Left lung (tissue), 4 donors: ENCODE measurements at regions not wholly inside any gene's neighbourhood (a gene's known extent, or its start where the extent isn't known, plus 50 kb on each side); places are given as distances from the start of the nearest gene placed in this dataset.
"Not testable (repeated sequence)": the region's sequence is repeated elsewhere in the genome, so short reads cannot be mapped to it uniquely, and the experiment has no call there.

ENCODE experiments used
- ATAC-seq: fragments of 200-7000 bp; cut with Tn5 transposase; one replicate; pipeline ENCODE4 v1.9.1; 2020; ENCODE audit warnings: moderate library complexity
- DNase-seq, 4 donors: peaks; one replicate each; pipeline ENCODE4 v3.0.0-alpha.2; 2013 to 2020
- H3K27ac ChIP-seq, 2 donors: fragments of 200-600 bp; sonication (generic) in 1 of 2; one replicate each; pipeline versions ENCODE4 v1.5.0 to v1.8.0; 2020 to 2021
- H3K27me3 ChIP-seq, 2 donors: fragments of 200-600 bp; sonication (generic) in 1 of 2; one replicate each; pipeline versions ENCODE4 v1.5.0 to v1.8.0; 2020 to 2021
- H3K36me3 ChIP-seq, 2 donors: fragments of 200-600 bp; sonication (generic) in 1 of 2; one replicate each; pipeline versions ENCODE4 v1.5.0 to v1.8.0; 2020 to 2021
- H3K4me1 ChIP-seq, 2 donors: fragments of 200-600 bp; one replicate each; pipeline ENCODE4 v1.8.0; 2021
- H3K4me3 ChIP-seq, 2 donors: fragments of 200-600 bp; sonication (generic) in 1 of 2; one replicate each; pipeline versions ENCODE4 v1.5.0 to v1.8.0; 2020 to 2021; ENCODE audit warnings: mild to moderate bottlenecking in 1 of 2
- H3K9me3 ChIP-seq, 2 donors: fragments of 200-600 bp; sonication (generic) in 1 of 2; one replicate each; pipeline versions ENCODE4 v1.5.0 to v1.8.0; 2020 to 2021
- CTCF ChIP-seq, 2 donors: fragments of 200-600 bp; sonication (generic) in 1 of 2; IDR thresholded peaks; one replicate each; pipeline versions ENCODE4 v1.5.0 to v1.8.0; 2021; ENCODE audit warnings: antibody characterized with exemption in 2 of 2
- intact Hi-C, 2 donors: fragments of 100-400 bp; cut with DNase I; formaldehyde crosslinking; loops; one replicate each; pipeline versions ENCODE4 v1.11.2 to v1.14.2; 2022
- donor health status: DM: no; HTN: yes; CAD: no.
- donor health status: DM: no; HTN: no; CAD: no.

- TF ChIP-seq CTCF (IDR thresholded peaks at IDR 0.05) = no peak
- no peaks in the 10 kb centered on the region for H3K27me3 ChIP-seq
- H3K27ac ChIP-seq = no peak overlapping the region
- no peak for ATAC-seq
- no peaks in the 10 kb centered on the region for H3K4me1 ChIP-seq
- intact Hi-C loops = no loop called here
- DNase-seq = no peak
- no peak overlapping the region for H3K4me3 ChIP-seq
- H3K36me3 ChIP-seq = no peaks in the 10 kb centered on the region
- peaks cover 0 to 4% of the 10 kb centered on the region in 2 donors for H3K9me3 ChIP-seq
Measured at GRCh38 chr4:75287738-75288517, 226.3 kb downstream of the RCHY1 start.

DNA sequence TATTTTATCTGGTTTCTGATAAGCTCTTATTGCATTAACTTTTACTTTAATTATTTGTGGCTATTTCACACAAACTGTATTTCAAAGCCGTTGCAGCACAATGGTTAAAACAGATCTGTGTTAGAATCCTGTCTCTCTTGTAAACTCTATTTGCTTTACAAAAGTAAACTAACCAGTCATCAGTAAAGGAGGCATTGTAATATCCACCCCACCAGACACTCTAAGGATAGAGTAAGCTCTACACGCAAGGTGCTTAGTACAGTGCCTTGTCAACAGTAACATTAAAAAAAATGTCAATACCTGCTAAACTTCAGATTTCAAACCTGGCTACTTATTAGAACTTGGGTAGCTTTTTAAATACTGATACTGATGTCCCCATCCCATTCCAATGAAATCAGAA lies 228.4 kb downstream of the RCHY1 start:
- H3K9me3 ChIP-seq = no peaks in the 10 kb centered on the region
- ATAC-seq (no peak), DNase-seq (no peak)
- intact Hi-C loops = no loop called here
- no peak overlapping the region for H3K4me3 ChIP-seq
- no peaks in the 10 kb centered on the region for H3K36me3 ChIP-seq
- no peak for TF ChIP-seq CTCF (IDR thresholded peaks at IDR 0.05)
- H3K4me1 ChIP-seq = no peaks in the 10 kb centered on the region
- H3K27ac ChIP-seq = no peak overlapping the region
- no peaks in the 10 kb centered on the region for H3K27me3 ChIP-seq

- intact Hi-C loops = no loop called here
- TF ChIP-seq CTCF (IDR thresholded peaks at IDR 0.05) = no peak
- Histone ChIP-seq H3K9me3 (peaks cover 0 to 4% of the 10 kb centered on the region in 2 donors), H3K4me1 (no peaks in the 10 kb centered on the region), H3K27ac (no peak overlapping the region), H3K27me3 (no peaks in the 10 kb centered on the region), H3K36me3 (no peaks in the 10 kb centered on the region), H3K4me3 (no peak overlapping the region)
- DNase-seq = no peak
- no peak for ATAC-seq
Measured at GRCh38 chr4:75284831-75285230, 229.4 kb downstream of the RCHY1 start.

GRCh38 chr4:75280461-75280860 lies 233.7 kb downstream of the RCHY1 start:
- H3K27ac ChIP-seq, H3K4me3 ChIP-seq, intact Hi-C loops, H3K4me1 ChIP-seq, H3K9me3 ChIP-seq, H3K27me3 ChIP-seq, ATAC-seq, H3K36me3 ChIP-seq, DNase-seq: not testable (repeated sequence)

DNA sequence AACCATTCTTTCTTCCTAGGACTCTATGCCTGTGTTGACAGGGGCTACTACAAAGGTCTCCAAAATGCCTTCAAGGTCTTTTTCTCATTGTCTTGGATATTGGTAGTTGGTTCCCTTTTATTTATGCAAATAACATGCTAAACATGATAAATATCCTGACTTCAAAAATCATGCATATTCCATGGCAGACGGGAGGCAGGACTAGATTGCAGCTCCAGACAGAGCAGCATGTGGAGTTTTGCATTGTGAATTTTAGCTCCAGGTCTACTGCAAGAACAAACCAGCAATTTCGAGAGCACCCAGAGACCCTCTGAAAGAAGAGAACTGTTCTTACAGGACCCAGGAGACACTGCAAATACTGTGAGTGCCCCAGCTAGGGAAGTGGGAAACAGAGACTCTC lies 254.9 kb downstream of the RCHY1 start:
- no peaks in the 10 kb centered on the region for H3K4me1 ChIP-seq
- DNase-seq (no peak), ATAC-seq (no peak)
- no peaks in the 10 kb centered on the region for H3K36me3 ChIP-seq
- H3K27me3 ChIP-seq = no peaks in the 10 kb centered on the region
- no peaks in the 10 kb centered on the region for H3K9me3 ChIP-seq
- no peak overlapping the region for H3K4me3 ChIP-seq
- TF ChIP-seq CTCF (IDR thresholded peaks at IDR 0.05) = no peak
- intact Hi-C loops = no loop called here
- H3K27ac ChIP-seq = no peak overlapping the region

GRCh38 chr4:75255261-75255660 lies 258.9 kb downstream of the RCHY1 start:
- Histone ChIP-seq H3K27ac (no peak overlapping the region), H3K9me3 (peaks cover 0 to 3% of the 10 kb centered on the region in 2 donors), H3K4me1 (no peaks in the 10 kb centered on the region), H3K4me3 (no peak overlapping the region), H3K27me3 (no peaks in the 10 kb centered on the region), H3K36me3 (no peaks in the 10 kb centered on the region)
- TF ChIP-seq CTCF (IDR thresholded peaks at IDR 0.05) = no peak
- intact Hi-C loops = no loop called here
- DNase-seq (no peak), ATAC-seq (no peak)
